HG03064 (cell line): ENCODE measurements at regions not wholly inside any gene's neighbourhood (a gene's known extent, or its start where the extent isn't known, plus 50 kb on each side); places are given as distances from the start of the nearest gene placed in this dataset.
"Not testable (repeated sequence)": the region's sequence is repeated elsewhere in the genome, so short reads cannot be mapped to it uniquely, and the experiment has no call there.

Experiments used
- ATAC-seq: cut with Tn5 transposase; IDR thresholded peaks from one replicate; pipeline ENCODE4 v1.9.1; 2021; ENCODE audit warnings: low read depth; ENCODE audit not compliant: unreplicated experiment

DNA sequence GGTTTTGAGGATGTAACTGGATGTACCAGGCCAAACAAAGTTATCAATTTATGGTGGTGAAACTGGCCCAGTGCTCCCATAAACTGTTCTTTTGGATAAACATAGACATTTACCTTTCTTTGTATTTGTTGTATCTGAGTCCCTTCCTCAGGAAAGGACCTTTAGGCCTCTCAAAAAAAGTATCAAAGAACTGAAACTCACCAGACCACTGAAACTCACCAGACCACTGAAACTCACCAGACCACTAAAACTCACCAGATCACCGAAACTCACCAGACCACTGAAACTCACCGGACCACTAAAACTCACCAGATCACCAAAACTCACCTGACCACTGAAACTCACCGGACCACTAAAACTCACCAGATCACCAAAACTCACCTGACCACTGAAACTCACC is 597.6 kb upstream of the GOT2 start:
- ATAC-seq: not testable (repeated sequence)

DNA sequence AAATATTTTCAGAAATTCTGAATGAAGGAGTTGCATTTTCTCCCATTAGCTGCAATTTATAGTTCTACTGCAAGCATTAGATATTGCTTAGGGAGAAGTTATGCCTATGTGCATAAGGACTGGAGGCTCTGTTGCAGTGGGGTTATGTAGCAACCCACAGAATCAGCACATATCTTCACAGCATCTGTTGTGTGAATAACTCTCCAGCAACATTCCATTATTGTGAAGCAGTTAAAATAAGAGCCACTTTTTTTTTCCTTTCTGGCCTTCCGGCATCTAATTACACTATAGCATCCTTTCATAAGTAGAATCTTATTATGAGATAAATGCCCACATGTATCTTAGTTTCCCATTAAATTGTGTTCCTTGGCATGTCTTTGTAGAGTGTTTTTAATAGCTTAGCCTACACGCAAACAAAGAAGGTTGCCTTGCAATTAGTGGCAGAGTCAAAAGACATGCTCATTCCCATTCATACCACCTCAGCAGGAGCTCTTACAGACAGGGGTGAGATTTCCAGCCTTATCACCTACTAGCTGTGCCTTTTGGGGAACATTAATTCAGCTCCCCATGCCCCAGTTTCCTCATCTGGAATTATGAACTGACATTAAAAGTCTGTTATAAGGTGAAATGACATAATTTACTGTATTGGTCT is 596.0 kb upstream of the GOT2 start:
- no peak for ATAC-seq

DNA sequence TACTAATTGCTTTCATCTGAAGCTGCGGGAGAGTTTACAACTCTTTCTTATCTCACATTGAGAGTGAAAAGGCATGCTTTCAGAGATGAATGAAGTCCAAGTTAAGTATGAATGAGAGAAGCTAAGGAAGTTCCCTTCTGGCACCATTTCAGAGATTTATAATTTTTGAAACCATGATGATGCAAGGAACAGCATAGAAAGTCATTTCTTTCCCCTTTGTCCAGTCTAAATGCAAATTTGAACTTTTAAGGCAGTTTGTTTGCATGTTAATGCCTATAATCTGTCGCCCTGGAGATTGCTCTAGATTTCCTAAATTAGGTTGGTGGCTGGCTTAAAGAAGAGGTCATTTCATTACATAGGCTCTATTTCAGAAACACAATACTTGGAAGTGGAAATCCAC is 594.8 kb upstream of the GOT2 start:
- ATAC-seq: no peak

DNA sequence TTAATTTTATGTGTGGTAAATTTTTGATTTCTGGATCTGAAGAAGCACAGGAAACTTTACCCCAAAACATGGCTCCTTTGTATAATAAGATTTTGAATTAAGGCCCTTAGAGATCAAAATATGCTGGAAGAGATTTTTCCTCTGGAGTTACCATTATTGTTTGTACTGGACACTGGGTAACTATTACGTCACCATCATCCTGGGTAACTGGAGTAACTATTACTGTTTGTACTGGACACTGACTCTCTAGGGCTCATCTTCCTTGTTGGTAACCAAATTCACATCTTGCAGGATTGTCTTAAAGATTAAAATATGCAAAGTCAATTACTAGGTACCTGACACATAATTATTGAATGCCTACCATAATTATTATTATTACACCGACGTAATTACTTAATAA is 593.8 kb upstream of the GOT2 start:
- no peak for ATAC-seq

DNA sequence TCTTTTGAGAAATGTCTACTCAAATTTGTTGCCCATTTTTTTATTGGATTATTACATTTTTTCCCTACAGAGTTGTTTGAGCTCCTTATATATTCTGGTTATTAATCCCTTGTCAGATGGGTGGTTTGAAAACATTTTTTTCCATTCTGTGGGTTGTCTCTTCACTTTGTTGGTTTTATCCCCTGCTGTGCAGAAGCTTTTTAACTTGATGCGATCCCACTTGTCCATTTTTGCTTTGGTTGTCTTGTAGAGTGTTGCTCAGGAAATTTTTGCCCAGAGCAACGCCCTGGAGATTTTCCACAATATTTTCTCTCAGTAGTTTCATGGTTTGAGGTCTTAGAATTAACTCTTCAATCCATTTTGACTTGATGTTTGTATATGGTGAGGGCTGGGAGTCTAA is 592.8 kb upstream of the GOT2 start:
- no peak for ATAC-seq

DNA sequence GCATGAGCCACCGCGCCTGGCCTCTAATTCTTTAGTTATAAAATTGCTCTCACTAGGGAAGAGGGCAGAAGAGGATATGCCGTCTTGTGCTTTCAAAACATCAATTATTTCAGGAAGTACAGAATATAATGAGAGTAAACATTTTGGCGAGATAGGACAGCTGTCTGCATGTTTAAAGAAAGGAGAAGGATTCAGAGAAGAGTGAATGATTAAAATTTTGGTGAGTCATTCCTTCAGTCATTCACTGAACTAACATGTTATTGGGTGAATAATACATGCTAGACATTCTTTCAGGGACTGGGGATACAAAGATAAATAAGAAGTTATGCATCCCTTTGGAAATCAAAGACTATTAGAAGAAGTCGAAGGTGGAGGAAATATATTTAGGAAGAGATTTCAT is 590.3 kb upstream of the GOT2 start:
- no peak for ATAC-seq

DNA sequence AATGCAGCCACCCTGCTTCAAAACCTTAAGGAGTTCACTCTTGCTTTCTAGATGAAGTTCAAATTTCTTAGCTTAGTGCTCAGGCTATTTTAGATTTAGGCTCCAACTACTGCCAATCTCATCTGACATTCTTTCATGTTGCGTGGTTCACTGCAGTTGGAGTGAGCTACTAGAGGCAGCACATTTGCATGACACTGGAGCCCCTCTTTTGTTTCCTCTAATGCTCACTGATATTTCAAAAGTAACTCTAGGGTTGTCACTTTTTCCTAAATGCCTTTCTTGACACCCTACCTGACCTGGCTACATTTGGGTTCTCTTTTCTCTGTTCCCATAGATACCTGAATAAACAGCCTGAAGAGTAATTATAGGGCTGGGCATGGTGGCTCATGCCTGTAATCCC is 586.5 kb upstream of the GOT2 start:
- no peak for ATAC-seq

DNA sequence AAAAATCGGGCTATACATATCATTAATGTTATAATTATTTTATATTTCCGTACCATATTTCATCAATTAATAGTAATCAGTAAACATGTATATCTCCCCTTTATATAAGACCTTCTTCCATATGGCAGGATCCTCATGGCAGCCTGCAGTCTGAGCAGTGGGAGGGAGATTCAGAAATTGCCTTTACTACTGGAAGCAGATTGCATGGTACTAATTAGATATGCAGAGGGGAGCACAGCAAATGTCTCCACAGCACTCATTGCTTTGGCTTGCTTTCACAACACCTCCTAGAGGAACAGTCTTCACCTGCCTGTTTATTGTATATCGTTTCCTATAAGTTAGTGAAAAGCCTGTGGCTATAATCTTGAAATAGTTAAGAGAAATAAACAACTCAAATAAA is 585.8 kb upstream of the GOT2 start:
- no peak for ATAC-seq

DNA sequence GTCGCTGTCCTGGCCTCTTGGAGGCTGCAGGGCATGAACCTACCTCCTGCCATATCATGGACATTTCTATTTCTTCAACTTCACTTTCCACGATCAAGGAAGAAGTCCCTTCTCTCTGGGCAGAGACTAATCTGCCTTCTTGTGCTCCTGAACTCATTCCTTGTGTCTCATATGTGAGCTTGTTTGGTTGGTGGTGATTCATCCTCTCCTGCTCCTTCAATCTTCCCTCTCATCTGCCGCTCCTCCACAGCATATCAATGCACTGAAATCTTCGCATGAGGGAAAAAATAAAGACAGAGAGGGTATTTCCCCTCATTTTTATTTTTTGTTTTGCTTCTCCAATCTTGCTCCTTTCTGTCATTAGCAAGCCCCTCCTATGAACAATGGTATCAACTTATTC is 571.7 kb upstream of the GOT2 start:
- ATAC-seq: no peak

DNA sequence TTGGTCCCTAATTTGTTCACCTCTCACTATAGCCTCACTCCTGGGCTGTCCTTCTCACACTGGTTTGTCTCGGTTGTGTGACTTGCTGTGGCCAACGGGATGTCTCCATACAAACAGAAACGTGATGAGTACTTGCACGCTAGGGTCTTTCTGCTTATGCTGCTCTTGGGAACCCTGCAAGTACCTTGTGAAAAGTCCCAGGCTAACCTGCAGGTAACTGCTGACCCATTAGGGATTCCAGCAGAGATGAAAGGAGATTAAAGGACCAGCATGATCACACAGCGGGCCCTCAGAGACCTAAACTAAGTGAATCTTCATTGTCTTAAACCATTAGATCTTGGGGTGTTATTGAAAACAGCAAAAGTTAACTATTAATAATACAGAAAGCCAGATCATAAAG is 562.8 kb upstream of the GOT2 start:
- no peak for ATAC-seq

DNA sequence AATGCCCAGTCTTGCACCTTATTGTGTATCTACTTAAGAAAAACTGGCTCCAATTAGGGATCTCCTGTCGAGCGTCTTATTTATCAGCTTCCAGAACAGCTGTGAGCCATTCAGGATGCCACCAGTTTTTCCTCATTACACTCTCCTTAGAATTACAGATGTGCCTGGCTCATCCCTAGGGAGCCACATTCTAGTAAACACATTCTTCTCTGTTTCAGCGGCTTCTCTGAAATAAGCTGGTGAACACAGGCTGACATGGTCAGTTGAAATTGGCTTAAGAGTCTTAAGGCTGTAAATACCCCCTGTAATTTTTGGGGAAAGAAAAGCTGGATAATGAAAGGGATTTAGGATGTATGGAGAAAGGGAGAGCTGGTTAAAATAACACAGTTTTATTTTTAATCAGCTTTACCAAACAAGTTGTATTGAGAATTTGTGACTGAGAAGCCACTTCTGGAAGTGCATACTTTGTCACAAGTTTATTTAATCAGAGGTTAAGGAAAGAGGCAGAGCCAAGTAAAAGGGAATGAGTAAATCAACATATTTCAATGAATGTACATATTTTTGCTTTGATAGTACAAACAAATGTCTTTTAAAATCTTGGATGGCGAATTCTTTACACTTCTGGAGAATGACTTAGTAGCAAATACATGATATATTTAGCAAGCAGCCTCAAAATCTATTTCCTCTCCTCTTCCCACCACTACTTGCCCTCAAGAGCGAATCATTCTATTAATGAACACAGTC is 562.0 kb upstream of the GOT2 start:
- ATAC-seq: no peak

DNA sequence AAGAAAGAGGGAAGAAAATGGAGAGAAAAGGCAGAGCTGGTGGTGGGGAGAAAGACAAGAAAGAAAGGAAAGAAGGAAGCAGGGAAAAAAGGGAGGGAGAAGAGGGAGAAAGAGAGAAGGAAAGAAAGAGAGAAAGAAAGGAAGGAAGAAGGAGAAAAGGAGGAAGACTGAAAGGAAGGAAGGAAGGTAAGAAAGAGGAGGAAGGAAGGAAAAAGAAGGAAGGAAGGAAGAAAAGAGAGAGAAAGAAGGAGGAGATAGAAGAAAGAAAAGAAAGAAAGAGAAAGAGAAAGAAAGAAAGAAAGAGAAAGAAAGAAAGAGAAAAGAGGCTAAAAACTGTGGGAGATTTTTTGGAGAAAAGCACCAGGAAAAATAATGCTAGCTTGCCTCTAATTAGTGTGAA is 561.4 kb upstream of the GOT2 start:
- no peak for ATAC-seq

DNA sequence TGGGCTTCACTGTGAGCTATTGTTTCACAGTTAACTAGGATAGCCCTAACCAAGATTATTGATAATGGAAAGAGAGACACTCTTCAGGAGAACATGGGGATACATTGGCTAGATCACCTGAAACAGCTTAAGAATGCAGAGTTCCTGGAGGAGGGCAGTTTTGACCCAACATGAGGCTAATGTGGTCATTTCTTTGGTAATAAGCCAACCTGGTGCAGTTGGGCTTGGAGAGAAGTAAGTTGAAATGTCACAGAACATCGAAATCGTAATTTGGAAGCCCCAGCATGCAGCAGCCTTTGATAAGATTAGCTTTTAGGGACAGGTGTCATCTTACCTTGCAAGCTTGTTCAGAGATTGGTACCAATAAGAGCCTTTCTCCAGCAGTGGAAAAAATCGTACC is 556.6 kb upstream of the GOT2 start:
- ATAC-seq: no peak

DNA sequence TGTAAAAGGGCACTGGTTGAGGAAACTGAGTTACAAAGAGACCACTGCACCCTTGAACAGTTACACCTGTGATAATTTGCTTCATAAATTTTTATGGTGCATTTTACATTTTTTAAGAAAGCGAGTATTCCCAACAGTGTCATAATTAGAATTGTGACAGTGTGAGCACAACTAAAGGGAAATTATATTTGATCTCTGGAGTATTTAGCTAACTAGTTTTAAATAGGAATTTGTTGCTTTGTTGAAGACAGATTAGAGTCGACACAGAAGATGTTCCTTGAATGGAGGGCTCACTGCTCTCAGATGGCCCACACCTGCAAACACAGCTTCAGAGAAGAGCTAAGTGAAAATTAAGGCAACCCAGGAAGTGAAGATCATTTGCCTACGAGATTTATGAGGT is 555.0 kb upstream of the GOT2 start:
- ATAC-seq: no peak

DNA sequence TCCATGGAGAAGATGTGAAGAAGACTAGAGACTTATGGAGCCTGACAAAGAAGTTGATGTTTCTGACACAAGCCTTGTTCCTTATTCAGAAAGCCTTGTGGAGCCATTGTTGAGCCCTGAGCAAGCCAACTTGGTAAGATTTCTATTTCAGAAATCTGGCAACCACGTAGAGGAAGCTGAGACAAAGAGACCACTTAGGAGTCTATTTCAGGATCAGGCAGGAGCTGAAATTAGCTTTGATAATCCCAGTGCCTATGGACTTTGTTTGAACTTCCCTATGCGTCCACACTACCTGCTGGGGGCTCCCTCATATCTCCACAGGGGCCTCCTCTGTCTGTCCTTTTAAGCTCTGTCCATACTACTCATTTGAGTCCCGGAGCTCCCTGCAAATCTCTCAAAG is 540.0 kb upstream of the GOT2 start:
- ATAC-seq: no peak

DNA sequence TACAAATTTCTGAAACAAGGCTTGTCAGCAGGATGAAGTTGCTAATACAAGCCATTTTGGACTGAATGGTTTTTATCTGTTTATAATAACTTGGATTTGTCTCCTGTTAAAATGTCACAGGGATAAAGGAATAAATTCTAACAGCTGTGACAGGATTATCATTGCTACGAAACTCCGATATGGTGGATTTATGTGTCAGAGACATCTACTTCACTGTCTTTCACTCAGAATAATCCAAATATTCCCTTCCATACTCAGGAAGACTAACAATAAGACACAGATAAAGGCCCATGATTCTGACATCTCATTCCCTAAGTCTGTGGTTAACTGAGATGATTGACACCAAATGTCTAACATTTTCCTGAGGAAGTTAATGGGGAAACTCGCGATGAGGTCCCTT is 529.8 kb upstream of the GOT2 start:
- no peak for ATAC-seq

DNA sequence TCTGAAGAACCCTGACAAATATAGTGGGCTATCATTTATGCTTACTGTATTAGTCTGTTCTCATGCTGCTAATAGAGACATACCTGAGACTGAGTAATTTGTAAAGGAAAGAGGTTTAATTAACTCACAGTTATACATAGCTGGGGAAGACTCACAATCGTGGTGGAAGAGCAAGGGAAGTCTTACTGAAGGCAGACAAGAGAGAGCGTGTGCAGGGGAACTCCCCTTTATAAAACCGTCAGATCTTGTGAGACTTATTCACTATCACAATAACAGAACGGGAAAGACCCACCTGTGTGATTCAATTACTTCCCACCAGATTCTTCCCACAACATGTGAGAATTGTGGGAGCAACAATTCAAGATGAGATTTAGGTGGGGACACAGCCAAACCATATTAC is 526.8 kb upstream of the GOT2 start:
- no peak for ATAC-seq

DNA sequence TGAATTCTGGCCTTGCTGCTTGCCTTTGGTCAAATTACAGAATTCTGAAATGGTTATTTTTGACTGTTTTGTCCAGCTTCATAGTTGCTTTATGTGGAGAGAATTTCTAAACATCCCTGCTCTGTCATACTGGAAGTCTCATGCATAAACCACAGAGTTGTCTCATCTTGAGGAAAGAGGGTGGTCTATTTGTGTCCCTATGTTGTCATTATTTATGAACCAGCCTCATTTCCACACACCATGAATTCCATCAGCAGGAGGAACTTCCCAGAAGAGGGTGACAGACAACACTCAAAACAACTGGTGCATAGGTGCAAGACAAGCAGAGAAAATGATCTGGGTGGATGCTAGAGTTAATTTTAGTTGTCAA is 525.8 kb upstream of the GOT2 start:
- no peak for ATAC-seq

DNA sequence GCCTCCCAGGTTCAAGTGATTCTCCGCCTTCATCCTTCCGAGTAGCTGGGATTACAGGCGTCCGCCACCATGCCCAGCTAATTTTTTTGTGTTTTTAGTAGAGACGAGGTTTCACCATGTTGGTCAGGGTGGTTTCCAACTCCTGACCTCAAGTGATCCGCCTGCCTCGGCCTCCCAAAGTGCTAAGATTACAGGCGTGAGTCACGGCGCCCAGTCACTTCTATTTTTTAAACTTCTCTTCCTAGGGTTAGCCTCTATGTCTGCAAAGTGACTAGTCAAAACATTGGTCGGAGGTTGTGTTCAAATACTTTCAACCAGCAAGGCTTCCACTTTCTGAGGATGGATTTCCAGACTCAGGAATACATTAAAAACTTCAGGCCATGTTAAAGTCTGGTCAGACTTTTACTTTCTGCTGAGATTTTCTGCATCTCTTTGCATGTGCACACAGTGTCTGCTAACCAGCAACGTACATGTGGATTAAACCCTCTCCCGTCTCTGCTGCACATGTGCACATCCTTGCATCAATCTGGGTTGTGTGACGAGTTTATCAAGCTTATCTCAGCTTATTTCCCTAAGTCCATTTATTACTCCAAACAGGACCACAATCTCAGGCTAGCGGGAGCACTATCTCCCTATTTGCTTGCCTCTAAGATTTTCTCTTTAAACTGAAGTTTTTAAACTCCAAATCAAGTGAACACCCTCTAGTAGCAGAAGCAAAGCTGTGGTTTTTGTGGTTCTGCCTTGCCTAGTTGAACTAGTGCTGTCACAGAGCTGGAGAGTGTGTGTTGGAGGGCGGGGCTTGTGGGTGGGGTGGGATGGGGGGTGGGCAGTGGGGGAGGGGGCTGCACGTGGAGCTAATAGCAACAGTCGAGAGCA is 525.2 kb upstream of the GOT2 start:
- ATAC-seq: no peak

DNA sequence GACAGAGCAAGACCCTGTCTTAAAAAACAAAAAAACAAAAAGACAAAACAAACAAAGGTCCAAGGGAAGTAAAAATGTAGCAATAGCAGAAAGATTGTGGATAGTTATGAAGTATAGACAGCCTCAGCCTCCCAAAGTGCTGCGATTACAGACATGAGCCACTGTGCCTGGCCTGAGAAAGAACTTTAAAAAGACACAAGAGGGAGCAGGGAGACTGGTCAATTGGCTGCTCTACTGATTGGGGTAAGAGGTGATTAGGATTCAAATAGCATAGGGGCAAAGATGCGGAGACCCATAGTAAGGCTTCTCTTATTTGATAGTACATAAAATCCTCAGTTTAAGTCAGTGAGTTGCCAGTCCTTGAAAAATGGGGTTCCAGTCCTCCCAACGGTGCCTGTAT is 518.2 kb upstream of the GOT2 start:
- no peak for ATAC-seq

DNA sequence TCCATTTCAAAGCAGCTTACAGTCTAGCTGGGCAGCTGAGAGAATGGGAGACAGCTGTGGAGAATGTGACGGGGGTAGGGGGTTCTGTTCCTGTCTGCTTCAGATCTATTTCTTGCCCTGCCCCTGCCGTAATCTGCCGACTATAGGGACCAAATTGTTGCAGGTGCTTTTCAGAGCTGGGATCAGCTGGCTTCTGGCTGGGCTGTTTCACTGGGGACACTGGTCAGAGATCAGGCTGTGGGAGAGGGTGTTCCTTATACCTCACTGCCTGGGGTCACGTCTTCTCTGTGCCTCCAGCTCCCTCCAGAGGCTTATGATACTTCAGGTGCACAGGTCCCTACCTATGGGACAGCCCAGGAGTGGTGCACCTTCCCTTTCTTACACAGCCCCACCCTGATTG is 514.9 kb upstream of the GOT2 start:
- ATAC-seq: no peak

DNA sequence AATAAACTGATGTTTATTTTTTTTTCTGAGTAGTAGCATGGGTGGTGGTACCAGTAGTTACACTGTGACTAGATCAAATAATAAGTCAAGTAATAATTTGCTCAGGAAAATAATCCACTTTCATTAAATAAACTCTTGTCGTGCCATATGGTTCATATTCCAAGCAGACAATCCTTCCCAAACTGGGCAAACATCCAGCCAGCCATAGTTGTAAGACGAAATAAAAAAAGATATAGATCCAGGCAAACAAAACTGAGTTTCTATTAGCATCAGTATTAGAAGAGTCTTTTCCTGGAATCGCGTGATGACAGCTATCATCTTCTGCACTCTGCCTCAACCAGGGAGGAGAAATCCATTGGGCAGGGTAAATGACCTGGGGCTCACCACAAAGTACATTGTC is 508.4 kb upstream of the GOT2 start:
- no peak for ATAC-seq
